OCI-LY7 (cell line): ENCODE measurements at regions not wholly inside any gene's neighbourhood (a gene's known extent, or its start where the extent isn't known, plus 50 kb on each side); places are given as distances from the start of the nearest gene placed in this dataset.

Experiments used
- CTCF ChIP-seq: fragments of 200-600 bp; sonication (generic); conservative IDR thresholded peaks from 2 replicates; pipeline ENCODE4 v1.5.1; 2014; ENCODE audit warnings: mild to moderate bottlenecking, antibody characterized with exemption, low read length, moderate library complexity, mixed read lengths
- EZH2phosphoT487 ChIP-seq: fragments of 200-600 bp; sonication (generic); IDR thresholded peaks from 2 replicates; pipeline ENCODE4 v1.6.1; 2018; ENCODE audit warnings: low read depth, borderline replicate concordance, mild to moderate bottlenecking, mixed run types, antibody characterized with exemption, low read length, moderate library complexity, mixed read lengths

GRCh38 chr18:55780586-55781071 is 192.6 kb upstream of the TCF4 start:
- TF ChIP-seq CTCF (no peak), EZH2phosphoT487 (no peak)
